Esophagus squamous epithelium (tissue), 4 donors: ENCODE measurements at regions not wholly inside any gene's neighbourhood (a gene's known extent, or its start where the extent isn't known, plus 50 kb on each side); places are given as distances from the start of the nearest gene placed in this dataset.

Experiments
- POLR2A ChIP-seq, 4 donors: fragments of 450-650 bp; IDR thresholded peaks; one replicate each; pipeline ENCODE4 v1.6.1; 2017; ENCODE audit warnings: antibody characterized with exemption in 4 of 4, mild to moderate bottlenecking in 4 of 4, moderate library complexity in 3 of 4
- TF ChIP-seq, protein P1 (sequence below), 6 experiments: fragments of 450-650 bp in 4 of 6; fragments of 200-600 bp in 2 of 6; sonication (generic) in 2 of 6; IDR thresholded peaks; one replicate each; pipeline ENCODE4 v1.5.1; 2016 to 2019; ENCODE audit warnings: antibody characterized with exemption in 6 of 6, mild to moderate bottlenecking in 4 of 6, moderate library complexity in 4 of 6

DNA sequence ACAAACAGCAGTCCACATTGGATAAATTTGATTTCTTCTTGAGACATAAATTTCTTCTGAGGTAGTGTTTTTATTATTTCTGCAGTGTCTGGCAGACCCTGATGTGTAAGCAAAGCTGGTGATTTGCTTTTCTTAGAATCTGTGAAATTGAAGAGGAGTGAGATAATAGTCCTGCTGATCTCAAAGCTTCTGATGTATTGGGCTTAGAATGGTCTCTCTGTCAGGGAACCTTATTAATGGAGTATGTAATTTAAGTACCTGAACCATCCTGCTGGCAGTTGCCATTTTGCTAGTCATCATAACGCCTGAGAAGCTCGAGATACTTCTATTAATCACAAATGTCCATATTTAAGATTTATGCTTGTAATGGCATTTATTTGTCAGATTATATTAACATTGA is 464.5 kb upstream of the PRICKLE1 start:
- TF ChIP-seq, protein P1, sequence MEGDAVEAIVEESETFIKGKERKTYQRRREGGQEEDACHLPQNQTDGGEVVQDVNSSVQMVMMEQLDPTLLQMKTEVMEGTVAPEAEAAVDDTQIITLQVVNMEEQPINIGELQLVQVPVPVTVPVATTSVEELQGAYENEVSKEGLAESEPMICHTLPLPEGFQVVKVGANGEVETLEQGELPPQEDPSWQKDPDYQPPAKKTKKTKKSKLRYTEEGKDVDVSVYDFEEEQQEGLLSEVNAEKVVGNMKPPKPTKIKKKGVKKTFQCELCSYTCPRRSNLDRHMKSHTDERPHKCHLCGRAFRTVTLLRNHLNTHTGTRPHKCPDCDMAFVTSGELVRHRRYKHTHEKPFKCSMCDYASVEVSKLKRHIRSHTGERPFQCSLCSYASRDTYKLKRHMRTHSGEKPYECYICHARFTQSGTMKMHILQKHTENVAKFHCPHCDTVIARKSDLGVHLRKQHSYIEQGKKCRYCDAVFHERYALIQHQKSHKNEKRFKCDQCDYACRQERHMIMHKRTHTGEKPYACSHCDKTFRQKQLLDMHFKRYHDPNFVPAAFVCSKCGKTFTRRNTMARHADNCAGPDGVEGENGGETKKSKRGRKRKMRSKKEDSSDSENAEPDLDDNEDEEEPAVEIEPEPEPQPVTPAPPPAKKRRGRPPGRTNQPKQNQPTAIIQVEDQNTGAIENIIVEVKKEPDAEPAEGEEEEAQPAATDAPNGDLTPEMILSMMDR (IDR thresholded peaks at IDR 0.05): no peak
- no peak for TF ChIP-seq POLR2A (IDR thresholded peaks at IDR 0.05)
